ENCODE measurements at regions not wholly inside any gene's neighbourhood (a gene's known extent, or its start where the extent isn't known, plus 50 kb on each side); places are given as distances from the start of the nearest gene placed in this dataset.
"Not testable (repeated sequence)": the region's sequence is repeated elsewhere in the genome, so short reads cannot be mapped to it uniquely, and the experiment has no call there.

GRCh38 chr3:110940055-110940454 is 131.6 kb upstream of the NECTIN3 start:
- H3K4me3 Mint-ChIP-seq: no peak overlapping the region
- no peak for DNase-seq
- peaks cover 16% of the 10 kb centered on the region for H3K9me3 Mint-ChIP-seq
- peaks cover 22% of the 10 kb centered on the region for H3K4me1 Mint-ChIP-seq
- no peak for TF ChIP-seq CTCF (IDR thresholded peaks at IDR 0.05)
- H3K36me3 Mint-ChIP-seq (ENCODE audit: low read depth): peaks cover 35% of the 10 kb centered on the region
- H3K27ac Mint-ChIP-seq: no peak overlapping the region
- no peaks in the 10 kb centered on the region for H3K27me3 Mint-ChIP-seq (ENCODE audit: low read depth, poor library complexity)

GRCh38 chr3:110944782-110945181 is 126.8 kb upstream of the NECTIN3 start:
- Mint-ChIP-seq H3K4me3 (no peak overlapping the region), H3K27me3 (ENCODE audit: low read depth, poor library complexity) (no peaks in the 10 kb centered on the region), H3K36me3 (ENCODE audit: low read depth) (peaks cover 62% of the 10 kb centered on the region), H3K4me1 (peaks cover 10% of the 10 kb centered on the region), H3K27ac (no peak overlapping the region), H3K9me3 (peaks cover 59% of the 10 kb centered on the region)
- no peak for DNase-seq
- no peak for TF ChIP-seq CTCF (IDR thresholded peaks at IDR 0.05)

GRCh38 chr3:110946810-110947209 is 124.8 kb upstream of the NECTIN3 start:
- Mint-ChIP-seq H3K9me3 (peaks cover 77% of the 10 kb centered on the region), H3K27ac (no peak overlapping the region), H3K36me3 (ENCODE audit: low read depth) (peaks cover 74% of the 10 kb centered on the region), H3K27me3 (ENCODE audit: low read depth, poor library complexity) (no peaks in the 10 kb centered on the region), H3K4me3 (no peak overlapping the region), H3K4me1 (no peaks in the 10 kb centered on the region)
- TF ChIP-seq CTCF (IDR thresholded peaks at IDR 0.05): no peak
- DNase-seq: no peak

- not testable (repeated sequence) for H3K4me1 Mint-ChIP-seq; H3K27me3 Mint-ChIP-seq (ENCODE audit: low read depth, poor library complexity); H3K27ac Mint-ChIP-seq; H3K4me3 Mint-ChIP-seq; DNase-seq
- H3K36me3 Mint-ChIP-seq (ENCODE audit: low read depth): peaks cover 82% of the 10 kb centered on the region
- peaks cover 86% of the 10 kb centered on the region for H3K9me3 Mint-ChIP-seq
Observed at GRCh38 chr3:110949194-110949593, 122.4 kb upstream of the NECTIN3 start.

- Mint-ChIP-seq H3K4me1 (peaks cover 11% of the 10 kb centered on the region), H3K36me3 (ENCODE audit: low read depth) (peaks cover 82% of the 10 kb centered on the region), H3K27ac (no peak overlapping the region), H3K9me3 (peaks cover 56% of the 10 kb centered on the region), H3K27me3 (ENCODE audit: low read depth, poor library complexity) (no peaks in the 10 kb centered on the region), H3K4me3 (no peak overlapping the region)
- DNase-seq: no peak
- no peak for TF ChIP-seq CTCF (IDR thresholded peaks at IDR 0.05)
Observed at GRCh38 chr3:110955301-110955880, 116.2 kb upstream of the NECTIN3 start.

GRCh38 chr3:110956081-110956480 is 115.5 kb upstream of the NECTIN3 start:
- H3K27me3 Mint-ChIP-seq (ENCODE audit: low read depth, poor library complexity): no peaks in the 10 kb centered on the region
- no peak overlapping the region for H3K27ac Mint-ChIP-seq
- H3K36me3 Mint-ChIP-seq (ENCODE audit: low read depth): peaks cover 84% of the 10 kb centered on the region
- no peak for DNase-seq
- TF ChIP-seq CTCF (IDR thresholded peaks at IDR 0.05): no peak
- peaks cover 11% of the 10 kb centered on the region for H3K4me1 Mint-ChIP-seq
- H3K9me3 Mint-ChIP-seq: peaks cover 58% of the 10 kb centered on the region
- H3K4me3 Mint-ChIP-seq: no peak overlapping the region
